Endothelial cell (in vitro differentiated cells): ENCODE measurements at regions not wholly inside any gene's neighbourhood (a gene's known extent, or its start where the extent isn't known, plus 50 kb on each side); places are given as distances from the start of the nearest gene placed in this dataset.

Experiments
- DNase-seq: peaks from one replicate; pipeline ENCODE4 v3.0.0; 2021; ENCODE audit warnings: low spot score
- H3K27ac Mint-ChIP-seq: one replicate; pipeline ENCODE4 v1.8.0; 2021; ENCODE audit warnings: mixed read lengths, inconsistent platforms; ENCODE audit not compliant: unreplicated experiment
- H3K27me3 Mint-ChIP-seq: one replicate; pipeline ENCODE4 v1.8.0; 2021; ENCODE audit warnings: mild to moderate bottlenecking, moderate library complexity, mixed read lengths, inconsistent platforms; ENCODE audit not compliant: unreplicated experiment
- H3K36me3 Mint-ChIP-seq: one replicate; pipeline ENCODE4 v1.8.0; 2021; ENCODE audit warnings: mild to moderate bottlenecking, low read depth, mixed read lengths, inconsistent platforms; ENCODE audit not compliant: unreplicated experiment
- H3K4me1 Mint-ChIP-seq: one replicate; pipeline ENCODE4 v1.8.0; 2021; ENCODE audit warnings: mild to moderate bottlenecking, mixed read lengths, inconsistent platforms; ENCODE audit not compliant: unreplicated experiment
- H3K4me3 Mint-ChIP-seq: one replicate; pipeline ENCODE4 v1.8.0; 2021; ENCODE audit warnings: mild to moderate bottlenecking, mixed read lengths, inconsistent platforms; ENCODE audit not compliant: unreplicated experiment
- H3K9me3 Mint-ChIP-seq: one replicate; pipeline ENCODE4 v1.8.0; 2021; ENCODE audit warnings: mixed read lengths, inconsistent platforms; ENCODE audit not compliant: unreplicated experiment
- CTCF ChIP-seq: fragments of 200-600 bp; sonication (generic); IDR thresholded peaks from one replicate; pipeline ENCODE4 v1.5.0; 2021; ENCODE audit warnings: antibody characterized with exemption; ENCODE audit not compliant: unreplicated experiment

GRCh38 chr6:98325366-98325765, 509.0 kb upstream of the POU3F2 start:
- no peak for DNase-seq
- no peak overlapping the region for H3K27ac Mint-ChIP-seq
- H3K36me3 Mint-ChIP-seq, result no peaks in the 10 kb centered on the region
- no peaks in the 10 kb centered on the region for H3K9me3 Mint-ChIP-seq
- TF ChIP-seq CTCF, result no peak
- no peaks in the 10 kb centered on the region for H3K27me3 Mint-ChIP-seq
- peaks cover 2% of the 10 kb centered on the region for H3K4me1 Mint-ChIP-seq
- H3K4me3 Mint-ChIP-seq, result no peak overlapping the region

GRCh38 chr6:98333273-98333672, 501.1 kb upstream of the POU3F2 start:
- TF ChIP-seq CTCF, result no peak
- no peaks in the 10 kb centered on the region for H3K36me3 Mint-ChIP-seq
- no peak overlapping the region for H3K4me3 Mint-ChIP-seq
- H3K4me1 Mint-ChIP-seq, result no peaks in the 10 kb centered on the region
- H3K9me3 Mint-ChIP-seq, result no peaks in the 10 kb centered on the region
- H3K27ac Mint-ChIP-seq, result no peak overlapping the region
- DNase-seq, result no peak
- H3K27me3 Mint-ChIP-seq, result no peaks in the 10 kb centered on the region

- H3K27me3 Mint-ChIP-seq, result no peaks in the 10 kb centered on the region
- no peak overlapping the region for H3K4me3 Mint-ChIP-seq
- no peaks in the 10 kb centered on the region for H3K36me3 Mint-ChIP-seq
- H3K4me1 Mint-ChIP-seq, result no peaks in the 10 kb centered on the region
- no peak for DNase-seq
- no peaks in the 10 kb centered on the region for H3K9me3 Mint-ChIP-seq
- no peak overlapping the region for H3K27ac Mint-ChIP-seq
- no peak for TF ChIP-seq CTCF
Observed at GRCh38 chr6:98335594-98335993, 498.8 kb upstream of the POU3F2 start.

DNA sequence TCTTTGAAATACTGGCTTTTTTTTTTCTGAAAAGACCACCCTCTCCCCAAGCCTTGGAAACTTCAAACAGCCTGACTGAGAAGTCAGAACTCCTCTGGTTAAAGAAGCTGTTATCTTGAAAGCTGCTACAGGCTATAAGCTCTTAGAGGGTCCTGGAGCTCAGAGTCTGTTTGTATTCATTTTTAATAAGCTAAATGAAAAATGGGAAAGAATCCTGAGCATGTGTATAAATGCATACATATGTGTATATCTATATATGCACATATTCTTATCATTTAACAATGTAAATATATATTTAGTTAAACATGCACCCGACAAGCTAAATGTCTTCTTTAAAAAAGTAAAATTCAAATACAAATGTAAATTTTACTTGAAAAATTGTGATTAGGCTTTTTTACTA, 494.9 kb upstream of the POU3F2 start:
- Mint-ChIP-seq H3K4me3 (no peak overlapping the region), H3K27me3 (no peaks in the 10 kb centered on the region)

DNA sequence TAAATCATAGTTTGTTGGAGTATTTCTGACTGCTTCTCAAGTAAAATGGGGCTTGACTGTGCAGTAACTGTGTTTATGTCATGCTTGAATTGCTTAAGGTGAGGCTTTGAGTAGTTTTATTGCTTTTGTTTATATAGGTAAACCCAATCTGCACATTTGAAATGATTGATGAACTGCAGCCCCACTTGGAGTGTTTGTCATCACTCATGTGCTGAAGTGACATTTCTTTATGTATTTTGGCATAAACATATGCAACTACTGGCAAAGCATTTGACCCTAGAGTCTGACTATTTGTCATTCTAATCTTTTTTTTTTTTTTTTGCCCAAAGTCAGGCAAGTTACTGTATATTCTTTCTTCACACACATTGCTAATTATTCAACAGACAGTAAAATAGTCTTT, 491.4 kb upstream of the POU3F2 start:
- no peak for DNase-seq
- Mint-ChIP-seq H3K4me3 (no peak overlapping the region), H3K27me3 (no peaks in the 10 kb centered on the region), H3K4me1 (no peaks in the 10 kb centered on the region), H3K36me3 (no peaks in the 10 kb centered on the region), H3K9me3 (no peaks in the 10 kb centered on the region), H3K27ac (no peak overlapping the region)
- TF ChIP-seq CTCF, result no peak

More for the DNA sequence above, 494.9 kb upstream of the POU3F2 start:
- DNase-seq, result no peak
- Mint-ChIP-seq H3K27ac (no peak overlapping the region), H3K9me3 (no peaks in the 10 kb centered on the region), H3K36me3 (no peaks in the 10 kb centered on the region), H3K4me1 (no peaks in the 10 kb centered on the region)
- no peak for TF ChIP-seq CTCF
